ENCODE measurements at regions not wholly inside any gene's neighbourhood (a gene's known extent, or its start where the extent isn't known, plus 50 kb on each side); places are given as distances from the start of the nearest gene placed in this dataset.

DNA sequence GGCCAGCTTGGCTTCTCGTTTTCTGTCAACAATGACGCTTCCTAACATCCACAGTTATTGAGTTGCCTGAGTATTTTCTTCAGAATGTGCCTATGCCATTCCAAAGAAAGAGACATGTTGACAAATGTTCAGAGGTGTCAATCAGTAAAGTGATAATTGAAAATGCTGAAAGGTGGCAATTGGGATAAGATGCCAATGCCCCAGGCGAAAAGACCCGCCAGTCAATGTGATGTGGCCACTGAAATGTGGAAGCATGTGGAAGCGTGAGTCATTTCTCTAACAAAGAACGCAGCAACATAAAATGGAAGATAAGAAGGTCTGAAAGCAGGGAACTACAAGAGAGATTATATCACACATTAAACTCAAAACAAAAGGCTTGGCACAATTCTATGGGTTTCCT, 882.2 kb upstream of the SLC10A2 start:
- TF ChIP-seq, protein P1, sequence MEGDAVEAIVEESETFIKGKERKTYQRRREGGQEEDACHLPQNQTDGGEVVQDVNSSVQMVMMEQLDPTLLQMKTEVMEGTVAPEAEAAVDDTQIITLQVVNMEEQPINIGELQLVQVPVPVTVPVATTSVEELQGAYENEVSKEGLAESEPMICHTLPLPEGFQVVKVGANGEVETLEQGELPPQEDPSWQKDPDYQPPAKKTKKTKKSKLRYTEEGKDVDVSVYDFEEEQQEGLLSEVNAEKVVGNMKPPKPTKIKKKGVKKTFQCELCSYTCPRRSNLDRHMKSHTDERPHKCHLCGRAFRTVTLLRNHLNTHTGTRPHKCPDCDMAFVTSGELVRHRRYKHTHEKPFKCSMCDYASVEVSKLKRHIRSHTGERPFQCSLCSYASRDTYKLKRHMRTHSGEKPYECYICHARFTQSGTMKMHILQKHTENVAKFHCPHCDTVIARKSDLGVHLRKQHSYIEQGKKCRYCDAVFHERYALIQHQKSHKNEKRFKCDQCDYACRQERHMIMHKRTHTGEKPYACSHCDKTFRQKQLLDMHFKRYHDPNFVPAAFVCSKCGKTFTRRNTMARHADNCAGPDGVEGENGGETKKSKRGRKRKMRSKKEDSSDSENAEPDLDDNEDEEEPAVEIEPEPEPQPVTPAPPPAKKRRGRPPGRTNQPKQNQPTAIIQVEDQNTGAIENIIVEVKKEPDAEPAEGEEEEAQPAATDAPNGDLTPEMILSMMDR (IDR thresholded peaks at IDR 0.05): no peak
- TF ChIP-seq POLR2A (IDR thresholded peaks at IDR 0.05): no peak

Data from right lobe of liver (tissue), 4 donors.